ENCODE measurements at regions not wholly inside any gene's neighbourhood (a gene's known extent, or its start where the extent isn't known, plus 50 kb on each side); places are given as distances from the start of the nearest gene placed in this dataset.

DNA sequence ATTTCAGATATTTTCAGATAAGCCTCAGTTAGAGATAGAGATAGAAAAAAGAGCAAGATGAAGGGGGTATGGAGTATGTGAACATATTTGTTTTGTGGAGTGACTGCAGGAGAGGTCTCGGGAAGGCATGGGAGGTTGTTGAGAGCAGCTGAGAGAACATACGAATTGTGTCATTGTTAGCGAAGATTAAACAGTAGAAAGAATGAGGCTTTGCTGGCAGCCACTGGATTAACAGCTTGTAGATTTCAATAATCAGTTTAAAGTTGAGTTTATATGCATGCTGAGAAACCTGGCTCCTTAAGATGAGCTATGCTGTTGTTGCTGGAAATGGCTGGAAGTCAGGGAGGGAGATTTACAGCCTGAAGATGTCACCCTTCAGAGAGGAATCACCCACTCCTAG lies 100.9 kb upstream of the SORCS3 start:
- no peak for DNase-seq (ENCODE audit: extremely low read depth in 1 of 4, low spot score in 3 of 4)
- H3K36me3 ChIP-seq (ENCODE audit: control insufficient read depth, insufficient read depth, low read length) = no peaks in the 10 kb centered on the region
- POLR2A ChIA-PET = interaction anchor here (0.7 kb wide), 1 partner anchor 1456 kb away, joined by 3 read pairs; no protein-coding TSS in a partner anchor
- H3K27me3 ChIP-seq (ENCODE audit: control insufficient read depth in 2 of 2, insufficient read depth in 2 of 2, low read length in 2 of 2) = no peaks in the 10 kb centered on the region
- H3K4me1 ChIP-seq (replicated peaks in 1 of 2; ENCODE audit: control insufficient read depth in 2 of 2, insufficient read depth in 2 of 2, low read length in 2 of 2) = no peaks in the 10 kb centered on the region
- no peak overlapping the region for H3K27ac ChIP-seq (ENCODE audit: extremely low read depth, low read depth, low read length)
- H3K9me3 ChIP-seq (replicated peaks; ENCODE audit: control insufficient read depth, insufficient read depth, low read depth, low read length) = no peaks in the 10 kb centered on the region
- H3K4me2 ChIP-seq (ENCODE audit: insufficient read depth, low read length) = no peak overlapping the region
- ATAC-seq = no peak
- CTCF ChIA-PET (ENCODE audit: low intra/inter-chr PET ratio) = no interaction called here
- intact Hi-C loops (cut with micrococcal nuclease) = no loop called here
- FAIRE-seq = no peak
- no peak overlapping the region for H3K9ac ChIP-seq (ENCODE audit: insufficient read depth in 1 of 2, low read depth in 2 of 2, low read length in 2 of 2)
- no peak overlapping the region for H2AFZ ChIP-seq (ENCODE audit: low read depth, low read length)
- WGBS (ENCODE audit: insufficient coverage, low coverage, missing lambda C conversion rate) = 0% methylated on average over 2 of the region's 3 CpGs
- H3K9me1 ChIP-seq (ENCODE audit: control insufficient read depth, insufficient read depth, low read length) = no peaks in the 10 kb centered on the region
- no peak overlapping the region for H3K4me3 ChIP-seq
- H3K79me2 ChIP-seq (ENCODE audit: control insufficient read depth, insufficient read depth, low read length) = no peaks in the 10 kb centered on the region
- in situ Hi-C loops (cut with MboI) = no loop called here
- BruUV-seq (replicated peaks) = no TSS peak
- TF ChIP-seq RCOR1 (IDR thresholded peaks at IDR 0.05; ENCODE audit: borderline replicate concordance in 1 of 2, low read depth in 2 of 2, low read length in 2 of 2) = no peak
- H4K20me1 ChIP-seq (replicated peaks; ENCODE audit: control insufficient read depth, insufficient read depth, low read length) = no peaks in the 10 kb centered on the region

DNA sequence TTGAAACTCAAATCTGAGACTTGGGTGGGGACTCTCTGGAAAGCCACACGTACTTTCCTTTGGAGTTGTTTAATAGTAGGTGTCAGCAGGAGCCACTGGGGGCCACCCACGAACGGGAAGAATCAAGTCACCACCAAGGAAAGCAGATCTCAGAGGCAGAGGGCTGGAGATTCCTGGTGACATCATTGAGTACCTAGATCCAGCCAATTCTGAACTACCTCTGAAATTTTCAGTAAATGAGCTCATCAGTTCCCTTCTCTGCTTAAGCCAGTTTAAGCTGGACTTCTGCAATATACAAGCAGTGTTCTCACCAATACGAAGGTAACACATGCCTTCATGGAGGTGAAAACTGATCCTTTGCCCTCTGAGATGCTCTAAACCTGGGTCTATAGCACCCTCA lies 99.3 kb upstream of the SORCS3 start:
- ATAC-seq (no peak), DNase-seq (ENCODE audit: extremely low read depth in 1 of 4, low spot score in 3 of 4) (no peak), FAIRE-seq (no peak)
- POLR2A ChIA-PET = no interaction called here
- no peaks in the 10 kb centered on the region for H3K79me2 ChIP-seq (ENCODE audit: control insufficient read depth, insufficient read depth, low read length)
- H3K36me3 ChIP-seq (ENCODE audit: control insufficient read depth, insufficient read depth, low read length) = no peaks in the 10 kb centered on the region
- in situ Hi-C loops (cut with MboI) = no loop called here
- BruUV-seq (replicated peaks) = no TSS peak
- no peak overlapping the region for H3K9ac ChIP-seq (ENCODE audit: insufficient read depth in 1 of 2, low read depth in 2 of 2, low read length in 2 of 2)
- intact Hi-C loops (cut with micrococcal nuclease) = no loop called here
- H3K9me1 ChIP-seq (ENCODE audit: control insufficient read depth, insufficient read depth, low read length) = no peaks in the 10 kb centered on the region
- CTCF ChIA-PET (ENCODE audit: low intra/inter-chr PET ratio) = no interaction called here
- no peaks in the 10 kb centered on the region for H3K4me1 ChIP-seq (replicated peaks in 1 of 2; ENCODE audit: control insufficient read depth in 2 of 2, insufficient read depth in 2 of 2, low read length in 2 of 2)
- 0% methylated on average over 4 of the region's 4 CpGs for WGBS (ENCODE audit: insufficient coverage, low coverage, missing lambda C conversion rate)
- no peaks in the 10 kb centered on the region for H3K27me3 ChIP-seq (ENCODE audit: control insufficient read depth in 2 of 2, insufficient read depth in 2 of 2, low read length in 2 of 2)
- no peak overlapping the region for H3K4me3 ChIP-seq
- no peaks in the 10 kb centered on the region for H3K9me3 ChIP-seq (replicated peaks; ENCODE audit: control insufficient read depth, insufficient read depth, low read depth, low read length)
- no peak overlapping the region for H2AFZ ChIP-seq (ENCODE audit: low read depth, low read length)
- no peak overlapping the region for H3K27ac ChIP-seq (ENCODE audit: extremely low read depth, low read depth, low read length)
- TF ChIP-seq, protein P1, sequence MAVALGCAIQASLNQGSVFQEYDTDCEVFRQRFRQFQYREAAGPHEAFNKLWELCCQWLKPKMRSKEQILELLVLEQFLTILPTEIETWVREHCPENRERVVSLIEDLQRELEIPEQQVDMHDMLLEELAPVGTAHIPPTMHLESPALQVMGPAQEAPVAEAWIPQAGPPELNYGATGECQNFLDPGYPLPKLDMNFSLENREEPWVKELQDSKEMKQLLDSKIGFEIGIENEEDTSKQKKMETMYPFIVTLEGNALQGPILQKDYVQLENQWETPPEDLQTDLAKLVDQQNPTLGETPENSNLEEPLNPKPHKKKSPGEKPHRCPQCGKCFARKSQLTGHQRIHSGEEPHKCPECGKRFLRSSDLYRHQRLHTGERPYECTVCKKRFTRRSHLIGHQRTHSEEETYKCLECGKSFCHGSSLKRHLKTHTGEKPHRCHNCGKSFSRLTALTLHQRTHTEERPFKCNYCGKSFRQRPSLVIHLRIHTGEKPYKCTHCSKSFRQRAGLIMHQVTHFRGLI (CRISPR knock-in tag; IDR thresholded peaks at IDR 0.05) = no peak
- no peak for TF ChIP-seq POLR3A (IDR thresholded peaks at IDR 0.05; ENCODE audit: borderline replicate concordance, extremely low read depth, insufficient read depth, insufficient read length)
- TF ChIP-seq, protein P2, sequence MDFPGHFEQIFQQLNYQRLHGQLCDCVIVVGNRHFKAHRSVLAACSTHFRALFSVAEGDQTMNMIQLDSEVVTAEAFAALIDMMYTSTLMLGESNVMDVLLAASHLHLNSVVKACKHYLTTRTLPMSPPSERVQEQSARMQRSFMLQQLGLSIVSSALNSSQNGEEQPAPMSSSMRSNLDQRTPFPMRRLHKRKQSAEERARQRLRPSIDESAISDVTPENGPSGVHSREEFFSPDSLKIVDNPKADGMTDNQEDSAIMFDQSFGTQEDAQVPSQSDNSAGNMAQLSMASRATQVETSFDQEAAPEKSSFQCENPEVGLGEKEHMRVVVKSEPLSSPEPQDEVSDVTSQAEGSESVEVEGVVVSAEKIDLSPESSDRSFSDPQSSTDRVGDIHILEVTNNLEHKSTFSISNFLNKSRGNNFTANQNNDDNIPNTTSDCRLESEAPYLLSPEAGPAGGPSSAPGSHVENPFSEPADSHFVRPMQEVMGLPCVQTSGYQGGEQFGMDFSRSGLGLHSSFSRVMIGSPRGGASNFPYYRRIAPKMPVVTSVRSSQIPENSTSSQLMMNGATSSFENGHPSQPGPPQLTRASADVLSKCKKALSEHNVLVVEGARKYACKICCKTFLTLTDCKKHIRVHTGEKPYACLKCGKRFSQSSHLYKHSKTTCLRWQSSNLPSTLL (IDR thresholded peaks at IDR 0.05) = no peak
- TF ChIP-seq NCOR1 (IDR thresholded peaks at IDR 0.05) = no peak
- TF ChIP-seq MTF1 (CRISPR knock-in tag; IDR thresholded peaks at IDR 0.05; ENCODE audit: borderline replicate concordance) = no peak
- no peak overlapping the region for H3K4me2 ChIP-seq (ENCODE audit: insufficient read depth, low read length)
- no peaks in the 10 kb centered on the region for H4K20me1 ChIP-seq (replicated peaks; ENCODE audit: control insufficient read depth, insufficient read depth, low read length)

Data from K562 (cell line).